NCI-H82 treated with DMSO at 0.1 percent for 48 hours (cell line): ENCODE measurements at regions not wholly inside any gene's neighbourhood (a gene's known extent, or its start where the extent isn't known, plus 50 kb on each side); places are given as distances from the start of the nearest gene placed in this dataset.
"Not testable (repeated sequence)": the region's sequence is repeated elsewhere in the genome, so short reads cannot be mapped to it uniquely, and the experiment has no call there.

ENCODE experiments used
- DNase-seq: peaks from one replicate; lab custom pipeline; 2025; ENCODE audit not compliant: unreplicated experiment; lab: John Stamatoyannopoulos, UW

DNA sequence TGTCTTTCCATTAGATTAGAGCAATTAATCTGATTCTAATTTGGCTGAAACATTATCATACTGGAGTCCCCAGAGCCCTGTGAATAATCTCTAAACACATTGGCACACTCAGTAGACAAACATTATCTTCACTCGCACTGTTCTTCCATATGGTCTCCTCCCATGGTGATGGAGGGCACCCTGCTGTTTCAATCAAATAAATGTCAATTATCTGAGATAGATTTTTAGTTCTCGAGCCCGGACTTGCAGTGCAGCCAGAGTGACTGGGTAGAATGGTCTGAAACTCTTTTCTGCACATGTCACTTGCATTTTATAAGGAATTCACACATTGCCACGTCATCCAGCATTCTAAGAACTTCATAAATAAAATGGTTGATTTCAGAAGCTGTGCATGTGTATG, 90.6 kb upstream of the MAP3K7 start:
- DNase-seq: peak; percentile 22

DNA sequence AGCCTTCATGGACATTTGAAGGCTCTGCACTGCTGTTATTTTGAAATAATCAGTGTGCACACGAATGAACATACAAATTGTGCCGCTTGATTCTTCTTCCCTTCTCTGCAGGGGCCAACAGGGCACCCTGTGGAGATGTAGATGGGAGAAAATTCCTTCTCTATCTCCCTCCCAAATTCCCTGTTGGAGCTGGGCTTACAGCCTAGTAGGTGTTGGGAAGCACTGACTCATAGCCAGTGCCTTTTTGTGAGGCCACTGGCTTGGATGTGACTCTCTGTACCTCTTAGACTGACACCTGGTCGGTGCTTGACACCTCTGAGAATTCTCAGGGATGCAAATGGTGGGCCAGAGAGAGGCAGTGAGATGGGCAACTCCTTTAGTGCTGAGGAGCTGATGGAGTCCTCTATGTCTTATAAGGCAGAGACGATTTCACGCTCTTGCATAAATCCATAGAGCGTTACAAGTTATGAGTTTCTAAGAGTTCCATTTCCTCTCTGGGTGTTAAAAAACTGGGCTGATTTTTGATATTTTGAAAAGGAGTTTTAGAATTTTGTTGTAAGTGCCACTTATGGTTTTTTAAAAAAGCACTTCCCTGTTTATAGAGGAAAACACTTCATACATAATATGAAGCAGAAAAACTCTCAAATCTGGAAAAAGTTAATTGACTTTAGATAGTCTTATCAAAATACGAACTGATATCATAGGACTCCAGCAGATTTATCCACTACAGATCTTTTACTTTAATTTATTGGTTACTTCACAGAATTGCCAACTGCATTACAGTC, 89.8 kb upstream of the MAP3K7 start:
- no peak for DNase-seq

DNA sequence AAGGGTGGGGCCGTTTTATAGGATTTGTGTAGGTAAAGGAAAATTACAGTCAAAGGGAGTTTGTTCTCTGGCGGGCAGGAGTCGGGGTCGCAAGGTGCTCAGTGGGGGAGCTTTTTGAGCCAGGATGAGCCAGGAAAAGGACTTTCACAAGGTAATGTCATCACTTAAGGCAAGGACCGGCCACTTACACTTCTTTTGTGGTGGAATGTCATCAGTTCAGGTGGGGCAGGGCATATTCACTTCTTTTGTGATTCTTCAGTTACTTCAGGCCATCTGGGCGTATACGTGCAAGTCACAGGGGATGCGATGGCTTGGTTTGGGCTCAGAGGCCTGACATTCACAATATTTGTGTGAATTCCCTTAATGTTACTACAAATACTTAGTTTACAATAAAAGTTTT, 88.2 kb upstream of the MAP3K7 start:
- not testable (repeated sequence) for DNase-seq

DNA sequence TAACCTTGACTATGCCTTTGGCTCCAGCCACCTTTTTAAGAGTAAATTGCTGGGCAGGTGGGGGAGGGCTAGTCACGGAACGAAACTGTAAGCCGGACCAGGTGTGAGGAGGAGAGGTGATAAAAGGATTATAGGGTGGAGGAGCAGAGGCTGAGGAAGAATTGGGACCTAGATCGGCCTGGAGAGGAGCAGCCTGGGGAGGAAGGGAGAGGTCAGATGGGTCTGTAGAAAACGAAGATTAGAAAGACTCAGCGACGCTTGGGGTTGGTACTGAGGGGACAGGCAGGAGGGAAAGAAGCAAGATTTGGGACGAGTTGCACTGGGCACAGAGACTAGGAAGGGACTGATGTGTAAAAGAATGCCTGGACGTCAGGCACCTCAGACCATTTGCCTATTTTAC, 87.2 kb upstream of the MAP3K7 start:
- DNase-seq: not testable (repeated sequence)

DNA sequence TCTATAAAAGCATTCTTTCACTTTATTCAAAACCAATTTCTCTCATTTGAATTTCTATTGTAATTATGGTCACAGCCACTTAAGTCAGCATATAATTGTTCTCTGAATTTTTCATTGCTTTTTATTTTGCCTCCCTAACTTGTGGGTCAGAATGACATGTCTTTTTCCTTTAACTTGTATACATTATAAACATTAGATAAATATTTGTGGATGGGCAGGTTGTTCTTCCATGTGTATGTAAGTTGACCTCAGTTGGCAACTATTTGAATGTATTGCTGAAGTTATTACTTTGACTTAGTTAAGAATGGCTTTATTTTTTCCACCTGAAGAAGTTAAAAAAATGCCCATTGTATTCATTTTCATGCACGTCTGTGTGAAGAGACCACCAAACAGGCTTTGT, 83.0 kb upstream of the MAP3K7 start:
- no peak for DNase-seq

DNA sequence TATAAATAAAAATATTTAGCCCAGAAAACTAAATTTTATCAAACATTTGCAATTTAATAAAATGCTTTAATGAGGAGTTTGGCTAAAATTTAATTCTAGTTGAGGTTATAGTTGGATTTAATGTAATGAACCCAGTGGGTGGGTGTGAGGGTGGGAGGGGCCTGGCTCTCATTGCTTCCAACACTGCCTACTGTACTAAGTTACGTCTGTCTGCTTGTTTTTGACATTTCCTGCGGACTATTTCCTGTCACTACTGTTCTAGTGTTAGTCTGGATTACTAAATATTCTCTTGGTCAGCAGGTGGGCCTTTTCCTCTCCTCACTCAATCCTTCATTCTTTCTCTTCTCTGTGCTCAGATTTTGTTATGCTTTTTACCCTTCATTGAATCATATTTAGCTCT, 82.5 kb upstream of the MAP3K7 start:
- DNase-seq: no peak

DNA sequence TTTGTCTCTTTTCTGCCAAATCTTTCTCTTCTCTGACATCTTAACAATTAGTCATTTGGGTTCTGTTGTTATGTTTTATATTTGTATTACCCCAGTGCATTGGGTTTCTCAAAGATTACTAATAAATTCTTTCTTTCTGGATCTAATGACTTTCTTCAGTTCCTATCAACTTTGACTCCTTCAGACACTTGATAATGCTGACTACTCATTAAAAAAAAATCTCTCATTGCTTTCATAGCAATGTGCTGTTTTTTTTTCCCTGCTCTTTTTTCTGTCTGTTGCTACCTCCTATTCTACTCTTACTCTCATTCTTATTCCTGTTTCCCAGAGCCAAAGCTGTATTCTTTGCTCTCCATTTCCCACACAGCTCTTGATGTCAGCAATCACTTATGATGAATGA, 81.3 kb upstream of the MAP3K7 start:
- no peak for DNase-seq

DNA sequence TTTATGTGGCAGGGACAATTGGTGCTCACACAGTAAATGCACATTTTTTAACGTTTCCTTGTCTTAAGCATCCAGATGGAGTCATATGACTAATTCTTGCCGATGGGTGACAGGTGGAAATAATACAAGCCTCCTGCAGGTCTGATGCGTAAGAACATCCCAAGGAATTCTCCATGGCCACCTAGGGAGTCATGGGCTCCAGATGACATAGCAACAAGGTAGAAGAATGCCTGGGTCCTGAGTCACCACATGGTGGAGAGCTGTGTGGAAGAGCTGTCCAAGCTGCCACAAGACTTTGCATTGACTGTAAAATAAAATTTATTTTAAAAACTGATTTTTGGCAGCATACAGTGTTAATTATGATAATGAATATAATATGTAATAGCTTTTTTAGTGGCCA, 77.0 kb upstream of the MAP3K7 start:
- no peak for DNase-seq

DNA sequence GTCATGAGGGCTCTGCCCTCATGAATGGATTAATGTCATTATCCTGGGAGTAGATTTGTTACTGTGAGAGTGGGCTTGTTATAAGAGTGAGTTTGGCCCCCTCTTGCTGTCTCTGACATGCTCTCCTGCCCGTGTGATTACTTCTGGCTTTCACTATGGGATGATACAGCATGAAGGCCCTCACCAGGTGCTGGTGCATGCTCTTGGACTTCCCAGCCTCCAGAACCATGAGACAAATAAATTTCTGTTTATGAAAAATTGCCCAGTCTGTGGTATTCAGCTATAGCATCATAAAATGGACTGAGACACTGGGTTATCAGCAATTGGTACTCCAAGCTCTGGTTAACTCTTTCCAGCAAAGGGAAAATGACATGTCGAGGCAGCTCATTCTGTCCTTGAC, 76.2 kb upstream of the MAP3K7 start:
- DNase-seq: no peak

DNA sequence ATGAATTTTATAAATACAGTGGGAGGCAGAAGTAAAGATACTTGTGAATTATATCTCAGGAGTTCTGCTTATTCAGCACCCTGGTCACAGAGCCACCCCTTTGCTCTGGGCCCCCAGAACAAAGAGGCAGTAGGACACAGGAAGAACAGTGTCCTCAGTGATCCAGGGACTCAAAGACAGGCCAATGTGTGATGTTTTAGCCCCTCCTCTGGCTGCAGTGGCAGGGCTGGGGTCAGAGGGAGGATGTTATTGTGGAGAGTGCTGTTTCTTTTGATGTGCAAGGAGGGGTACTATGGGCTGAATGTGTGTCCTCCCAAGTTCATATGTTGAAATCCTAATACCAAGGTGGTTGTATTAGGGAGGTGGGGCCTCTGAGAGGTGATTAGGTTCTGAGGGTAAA, 74.1 kb upstream of the MAP3K7 start:
- no peak for DNase-seq

DNA sequence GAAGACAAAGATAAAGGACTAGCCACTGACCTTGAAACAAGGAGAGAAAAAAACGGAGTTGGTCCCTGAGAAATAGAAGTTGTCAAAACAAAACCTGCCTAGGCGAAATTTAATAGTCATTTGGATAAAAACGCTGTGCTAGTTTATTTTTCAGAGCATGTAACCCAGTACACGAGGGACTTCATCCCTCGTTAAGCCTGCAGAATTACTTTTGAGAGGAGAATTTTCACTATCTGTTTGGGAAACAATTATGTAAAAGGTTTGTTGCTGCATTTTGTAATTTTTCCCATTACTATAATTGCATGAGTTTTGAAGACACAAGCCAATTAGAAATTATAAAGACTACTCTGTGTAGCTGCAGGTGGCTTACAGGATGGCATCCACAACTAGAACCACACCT, 71.6 kb upstream of the MAP3K7 start:
- DNase-seq: no peak

DNA sequence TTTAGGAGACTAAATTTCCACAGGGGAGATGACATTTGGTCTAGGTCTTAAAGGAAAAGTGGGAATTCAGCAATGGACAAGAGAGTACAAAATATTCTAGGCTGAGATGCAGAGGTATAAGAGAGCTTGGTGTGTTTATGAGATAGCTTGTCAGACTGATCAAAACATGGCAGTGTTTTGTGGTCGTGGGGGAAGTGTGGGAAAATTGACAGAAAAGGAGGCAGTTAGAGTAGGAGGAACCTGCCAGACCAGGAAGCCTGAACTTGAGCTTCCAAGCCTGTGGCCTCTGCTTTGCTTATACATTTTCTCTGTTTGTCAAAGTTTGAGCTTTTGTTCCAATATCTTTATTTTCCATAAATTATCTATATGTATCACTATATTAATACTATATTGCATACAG, 69.5 kb upstream of the MAP3K7 start:
- no peak for DNase-seq

DNA sequence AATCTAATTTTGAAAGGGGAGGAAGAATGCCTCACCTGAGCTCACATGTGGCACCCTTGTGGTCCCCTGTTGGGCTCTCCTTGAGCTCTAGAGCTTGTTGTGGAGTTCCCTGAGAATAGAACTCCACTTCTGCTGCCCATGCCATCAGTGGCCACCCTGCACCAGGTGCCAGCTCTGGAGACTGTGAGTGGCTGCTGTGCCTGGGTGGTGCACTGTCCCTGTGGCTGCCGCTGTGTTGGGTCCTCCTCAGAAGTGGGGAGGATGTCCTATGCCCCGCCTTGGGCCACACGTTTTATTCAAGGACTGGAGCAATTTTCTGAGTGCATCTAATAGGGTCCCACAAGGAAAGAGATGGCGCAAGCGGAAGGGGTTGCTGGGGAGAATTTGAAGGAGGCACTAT, 67.9 kb upstream of the MAP3K7 start:
- no peak for DNase-seq

DNA sequence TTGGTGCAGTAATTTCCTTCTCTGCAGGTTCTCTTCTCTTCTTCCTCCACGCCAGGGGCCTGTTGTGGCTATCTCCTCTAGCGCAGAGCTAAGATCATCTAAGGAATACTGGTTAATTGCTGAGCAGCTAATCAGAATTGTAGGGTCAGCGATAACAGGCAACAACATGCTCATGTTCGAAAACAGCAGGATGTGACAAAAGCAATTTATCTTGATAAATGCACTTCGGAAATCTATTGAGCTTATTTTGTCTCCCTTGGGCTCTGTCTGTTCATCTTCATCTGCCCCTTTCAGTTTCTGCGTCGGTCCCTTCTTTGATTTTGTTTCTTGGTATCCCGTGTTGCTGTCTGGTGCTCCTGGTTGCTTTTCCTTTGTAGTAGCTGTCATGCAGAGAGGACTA, 67.3 kb upstream of the MAP3K7 start:
- no peak for DNase-seq

DNA sequence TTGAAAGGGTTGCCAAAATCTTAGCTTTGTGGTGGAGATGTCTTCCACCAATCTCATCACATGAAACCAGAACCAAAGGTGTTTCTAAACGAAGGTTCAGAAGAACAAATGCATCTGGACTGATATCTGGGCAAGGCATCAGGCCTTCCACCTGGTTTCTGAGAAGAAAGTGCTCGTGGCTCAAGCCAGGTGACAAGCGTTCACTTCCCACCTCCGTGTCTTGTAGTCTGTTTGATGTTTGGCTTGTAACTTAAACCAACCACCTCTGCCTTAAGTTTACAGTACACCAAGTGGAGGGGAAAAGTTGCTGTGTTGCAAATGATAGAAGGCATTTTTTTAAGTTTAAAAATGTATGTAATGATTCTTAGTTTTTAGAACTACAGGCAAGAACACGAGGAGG, 66.9 kb upstream of the MAP3K7 start:
- no peak for DNase-seq

DNA sequence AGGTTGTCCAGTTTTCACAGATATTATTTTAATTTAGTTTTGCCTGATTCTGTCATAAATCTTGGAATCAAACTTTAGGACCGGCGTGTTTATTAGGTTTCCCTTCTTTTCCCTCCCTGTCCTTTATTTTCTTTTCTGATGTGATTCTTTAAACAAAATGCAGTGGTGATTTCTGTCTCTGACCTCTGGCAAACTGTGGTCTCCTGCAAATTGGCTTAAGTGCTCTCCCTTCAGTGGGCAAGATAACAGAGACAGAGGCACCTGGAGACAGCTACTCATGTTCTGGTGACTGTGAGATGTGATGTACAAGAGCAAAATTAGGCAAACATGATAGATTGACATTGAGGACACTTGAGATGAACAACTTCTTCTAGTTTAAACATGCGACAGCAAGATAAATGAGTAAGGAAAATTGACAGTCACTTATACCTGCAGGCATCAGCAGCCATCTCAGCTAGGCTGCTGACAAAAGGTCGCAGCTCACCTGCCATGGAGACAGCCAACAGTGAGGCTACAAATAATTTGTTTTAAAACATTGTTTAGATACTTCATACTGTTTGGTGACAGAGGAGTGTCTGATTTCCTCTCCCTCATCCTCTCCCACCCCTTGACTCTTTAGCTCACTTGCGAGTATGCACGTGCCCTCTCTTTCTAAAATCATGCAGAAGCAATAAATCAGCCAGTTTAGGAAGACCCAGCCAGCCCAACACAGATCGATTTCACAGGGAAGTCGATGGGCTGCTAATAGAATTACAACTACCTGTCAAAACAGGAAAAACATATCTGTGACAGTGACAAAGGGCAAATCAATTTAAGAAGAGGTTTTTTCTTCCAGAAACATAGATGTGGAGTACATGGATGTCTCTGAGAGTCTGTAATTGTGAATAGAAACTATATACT, 63.4 kb upstream of the MAP3K7 start:
- no peak for DNase-seq

DNA sequence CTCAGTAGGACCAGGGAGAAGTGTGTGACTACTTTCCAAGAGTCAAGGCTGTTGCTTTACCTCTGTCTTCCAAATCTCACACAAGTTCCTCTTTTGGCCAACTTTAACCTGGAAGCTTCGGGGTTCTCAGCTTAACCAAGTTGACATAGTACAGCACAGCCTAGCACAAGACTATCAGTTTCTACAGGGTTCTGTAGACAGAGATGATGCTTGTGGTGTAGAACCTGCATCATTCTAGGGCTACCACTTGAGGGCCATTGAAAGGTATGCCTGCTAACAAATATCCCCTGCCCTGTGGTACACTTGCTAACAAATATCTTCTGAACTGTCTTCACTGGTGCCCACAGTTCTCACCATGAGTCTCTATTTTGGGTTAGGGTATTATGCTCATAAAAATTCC, 62.0 kb upstream of the MAP3K7 start:
- DNase-seq: no peak

DNA sequence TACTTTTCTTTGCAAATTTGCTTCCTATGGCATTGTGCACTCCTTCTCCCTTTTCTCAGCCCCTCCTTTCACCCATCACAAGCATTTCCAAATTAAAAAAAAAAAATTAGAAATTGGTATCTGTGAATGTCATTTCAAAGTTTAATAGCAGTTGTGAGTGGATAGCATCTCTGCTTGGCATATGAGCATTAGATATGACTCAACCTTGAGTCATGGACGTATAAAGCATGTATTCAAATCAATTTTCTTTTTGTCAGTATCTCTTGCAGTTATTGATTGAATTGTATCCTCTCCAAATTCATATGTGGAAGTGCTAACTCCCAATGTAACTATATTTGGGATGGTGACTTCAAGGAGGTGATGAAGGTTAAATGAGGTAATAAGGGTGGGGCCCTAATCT, 60.1 kb upstream of the MAP3K7 start:
- DNase-seq: no peak

DNA sequence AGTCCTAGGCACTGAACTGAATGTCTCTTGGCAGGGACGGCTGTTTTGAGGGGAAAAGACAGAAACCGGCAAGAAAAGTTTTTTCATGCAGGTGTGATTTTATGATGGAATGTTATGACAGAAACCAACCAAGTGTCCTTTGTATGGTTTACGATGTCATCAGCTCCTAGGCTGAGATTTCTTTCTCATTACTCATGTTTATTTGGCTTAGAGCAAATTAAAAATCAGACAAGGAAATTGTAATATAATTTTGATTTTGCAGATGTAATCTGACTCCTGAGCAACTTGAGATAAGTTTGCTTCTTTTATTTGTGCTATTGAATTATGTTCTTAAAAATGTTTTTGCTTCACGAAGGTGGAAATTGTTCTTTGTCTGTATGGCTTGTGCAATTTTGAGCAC, 58.8 kb upstream of the MAP3K7 start:
- DNase-seq: no peak

DNA sequence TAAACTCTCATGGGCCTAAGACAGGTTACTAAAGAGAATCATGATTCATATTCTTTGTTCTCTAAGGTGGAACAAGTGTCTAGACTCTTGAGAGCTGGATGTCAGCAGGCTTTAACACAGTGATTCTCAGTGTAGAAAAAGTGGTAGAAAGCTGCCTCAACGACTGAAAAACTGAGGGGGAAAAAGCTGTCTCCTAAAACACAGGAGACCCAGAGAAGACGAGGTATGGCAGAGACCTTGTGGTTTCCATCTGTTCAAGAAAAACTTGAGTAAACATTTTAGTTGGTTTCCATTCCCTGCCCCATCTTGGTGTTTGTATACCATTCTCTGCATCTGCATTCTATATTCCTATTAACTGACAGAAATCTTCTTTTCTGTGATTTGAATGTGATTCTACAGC, 57.6 kb upstream of the MAP3K7 start:
- DNase-seq: no peak

DNA sequence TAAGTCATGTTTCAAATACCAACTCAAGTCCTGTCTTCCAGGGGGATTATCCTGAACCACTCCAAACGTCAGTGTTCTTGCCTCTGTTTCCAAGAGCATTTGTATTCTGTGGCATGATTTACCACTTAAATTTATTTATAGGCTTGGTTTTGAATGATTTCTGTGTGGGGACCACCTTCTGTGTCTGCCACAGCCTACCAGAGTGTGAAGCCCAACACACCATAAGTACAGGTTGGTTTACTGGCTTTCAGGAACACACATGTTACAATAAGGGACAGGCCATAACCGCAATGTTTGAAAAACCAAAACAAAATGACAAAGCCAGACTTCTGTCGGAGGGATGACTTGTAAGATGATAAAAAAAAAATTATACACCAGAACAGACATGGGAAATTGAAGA, 56.5 kb upstream of the MAP3K7 start:
- no peak for DNase-seq

DNA sequence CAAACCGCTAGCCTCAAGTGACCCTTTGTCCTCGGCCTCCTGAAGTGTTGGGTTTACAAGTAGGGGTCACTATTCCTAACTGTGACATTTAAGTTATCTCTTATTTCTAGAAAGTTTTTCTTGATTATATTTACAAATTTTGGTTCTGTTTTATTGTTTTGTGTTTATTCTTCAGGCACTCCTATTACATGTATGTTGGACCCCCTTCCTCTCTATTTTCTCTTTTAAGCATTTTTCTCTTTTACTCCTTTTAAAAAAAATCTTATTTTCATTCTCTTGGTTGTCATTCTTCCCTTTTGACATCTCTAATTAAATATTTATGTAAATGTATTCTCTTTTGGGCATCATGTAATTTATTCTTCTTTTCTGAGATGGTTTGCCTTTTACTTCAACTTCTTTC, 50.4 kb upstream of the MAP3K7 start:
- DNase-seq: no peak
